Memory B cell (primary cell): ENCODE measurements at regions not wholly inside any gene's neighbourhood (a gene's known extent, or its start where the extent isn't known, plus 50 kb on each side); places are given as distances from the start of the nearest gene placed in this dataset.

Experiments used
- ATAC-seq: fragments of 150-1000 bp; cut with Tn5 transposase; 2 replicates; pipeline ENCODE4 v1.10.0; 2021; ENCODE audit warnings: low read depth, mild to moderate bottlenecking, moderate library complexity
- DNase-seq, 2 donors: peaks; one replicate each; pipeline ENCODE4 v3.0.0; 2022; ENCODE audit warnings: low spot score in 2 of 2
- H3K27ac Mint-ChIP-seq: one replicate; pipeline ENCODE4 v1.8.0; 2022; ENCODE audit warnings: mild to moderate bottlenecking, moderate library complexity, mixed read lengths
- H3K27me3 Mint-ChIP-seq: one replicate; pipeline ENCODE4 v1.8.0; 2022; ENCODE audit warnings: mixed read lengths
- H3K36me3 Mint-ChIP-seq: one replicate; pipeline ENCODE4 v1.8.0; 2022; ENCODE audit warnings: mild to moderate bottlenecking, mixed read lengths
- H3K4me1 Mint-ChIP-seq: one replicate; pipeline ENCODE4 v1.8.0; 2022; ENCODE audit warnings: mixed read lengths
- H3K4me3 Mint-ChIP-seq: one replicate; pipeline ENCODE4 v1.8.0; 2022; ENCODE audit warnings: mild to moderate bottlenecking, moderate library complexity, mixed read lengths
- H3K9me3 Mint-ChIP-seq: one replicate; pipeline ENCODE4 v1.8.0; 2022; ENCODE audit warnings: mixed read lengths

DNA sequence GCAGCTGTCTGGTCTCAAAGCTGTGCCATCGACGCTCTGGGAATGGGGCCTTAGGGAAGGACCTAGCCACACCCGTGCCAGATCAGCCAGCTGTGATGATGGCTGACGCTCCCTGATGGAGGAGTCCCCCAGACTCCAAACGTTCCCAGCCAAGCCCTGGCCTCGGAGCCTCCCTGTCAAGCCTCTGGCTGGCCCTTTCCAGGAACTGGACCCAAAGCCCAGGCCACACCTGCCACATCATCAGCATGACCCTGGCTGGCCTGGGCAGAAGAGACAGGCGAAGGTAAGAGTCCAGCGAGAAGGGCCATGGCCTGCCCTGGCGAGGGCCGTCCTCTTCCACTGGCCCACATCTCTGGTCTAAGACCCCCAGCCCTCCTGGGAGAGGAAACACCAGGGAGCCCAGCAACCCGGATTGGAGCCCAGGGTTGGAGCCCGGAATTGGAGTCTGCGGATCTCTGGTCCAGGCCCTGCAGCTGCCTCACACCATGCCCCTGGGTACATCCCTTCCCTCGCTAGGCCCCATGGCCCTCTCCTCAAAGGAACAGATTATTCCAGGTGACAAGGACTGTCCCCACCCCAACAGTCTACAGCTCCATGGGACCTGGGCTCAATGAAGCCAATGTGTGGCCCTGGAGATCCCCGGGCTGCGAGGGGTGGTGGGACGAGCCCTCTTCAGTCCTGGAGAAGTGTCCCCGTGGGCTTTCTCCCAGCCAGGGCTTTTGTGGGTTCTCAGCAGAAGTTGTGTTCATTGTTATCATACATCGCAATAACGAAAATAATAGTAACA, 105.1 kb upstream of the TNRC6C start:
- Mint-ChIP-seq H3K9me3 (peaks cover 3% of the 10 kb centered on the region), H3K36me3 (no peaks in the 10 kb centered on the region), H3K27ac (no peak overlapping the region), H3K4me3 (no peak overlapping the region), H3K27me3 (peaks cover 12% of the 10 kb centered on the region), H3K4me1 (peaks cover 13% of the 10 kb centered on the region)
- ATAC-seq: no peak
- DNase-seq: no peak

DNA sequence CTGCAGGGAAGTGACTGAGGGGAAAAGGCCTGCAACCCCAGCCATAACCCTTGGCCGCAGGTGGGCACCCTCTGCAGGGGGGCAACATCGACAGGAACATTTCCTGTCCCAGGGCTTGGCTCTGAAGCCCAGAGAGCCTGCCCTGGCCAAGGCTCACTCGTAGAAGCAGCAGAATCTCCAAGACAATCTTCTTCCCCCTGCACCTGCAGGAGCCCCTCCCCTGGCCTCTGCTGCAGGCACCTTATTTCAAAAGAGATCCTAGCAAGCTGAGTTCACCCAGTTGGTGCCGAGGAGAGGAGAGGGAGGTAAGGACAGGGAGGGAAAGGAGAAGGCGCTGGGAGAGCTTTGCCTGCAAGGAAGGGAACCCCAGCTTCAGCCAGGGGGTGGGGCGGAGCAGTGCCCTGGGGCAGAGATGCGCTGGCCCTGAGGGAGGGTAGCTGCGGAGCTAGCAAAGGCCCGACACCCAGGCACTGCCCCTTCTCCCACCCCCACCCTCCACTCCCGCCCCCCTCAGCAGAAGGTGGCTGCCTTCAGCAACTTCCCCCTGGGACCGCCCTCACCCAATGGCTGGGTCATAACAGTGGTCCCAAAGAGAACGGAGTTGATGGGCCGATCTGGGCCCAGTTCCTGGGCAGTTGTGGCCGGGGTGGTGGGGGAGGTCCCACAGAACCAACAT, 104.3 kb upstream of the TNRC6C start:
- Mint-ChIP-seq H3K4me1 (peaks cover 13% of the 10 kb centered on the region), H3K36me3 (no peaks in the 10 kb centered on the region), H3K4me3 (no peak overlapping the region), H3K27ac (no peak overlapping the region), H3K9me3 (peaks cover 4% of the 10 kb centered on the region), H3K27me3 (peaks cover 16% of the 10 kb centered on the region)
- no peak for ATAC-seq
- no peak for DNase-seq

DNA sequence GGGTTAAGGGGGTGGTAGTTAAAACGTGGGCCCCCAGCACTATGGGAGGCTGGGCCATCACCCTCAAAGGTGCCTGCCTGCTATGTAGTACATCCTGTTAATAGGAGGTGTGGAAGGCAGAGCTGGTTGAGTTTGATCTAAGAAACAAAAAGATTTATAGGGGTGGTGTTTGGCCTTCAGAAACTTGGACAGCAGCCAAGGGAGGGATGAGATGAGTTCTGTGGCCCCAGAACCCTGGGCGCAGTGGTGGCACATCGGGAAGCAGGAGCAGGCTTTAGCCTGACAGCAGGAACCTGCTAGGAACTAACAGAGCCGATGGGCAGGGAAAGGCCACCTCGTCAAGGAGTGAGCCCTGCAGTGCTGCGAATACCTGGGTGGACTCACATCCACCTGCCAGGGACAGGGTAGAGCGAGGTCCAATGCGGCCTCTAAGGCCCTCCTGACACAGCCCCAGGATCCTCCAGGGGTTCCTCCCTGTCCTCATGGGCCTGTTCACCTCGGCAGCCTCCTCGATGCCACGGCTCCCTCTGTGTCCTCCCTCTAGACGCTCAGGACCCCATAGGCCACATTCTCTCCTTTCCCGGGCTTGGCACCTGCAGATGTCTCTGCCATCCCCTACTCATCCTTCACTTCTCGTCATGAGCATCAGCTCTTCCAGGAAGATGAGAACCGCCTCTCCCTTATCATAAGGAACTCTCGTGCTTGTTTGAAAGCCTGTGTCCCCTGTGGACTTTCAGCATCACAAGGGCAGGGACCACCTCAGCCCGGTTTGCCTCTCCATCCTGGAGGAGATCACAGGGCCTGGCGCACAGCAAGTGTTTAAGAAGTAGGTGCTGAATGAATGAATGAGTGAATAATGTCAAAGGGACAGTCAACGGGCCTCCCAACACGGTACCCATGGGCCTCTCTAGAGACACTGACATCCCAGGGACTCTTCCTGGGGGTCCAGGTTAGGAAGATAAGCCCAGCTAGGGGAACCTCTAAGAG, 103.5 kb upstream of the TNRC6C start:
- peaks cover 2% of the 10 kb centered on the region for H3K36me3 Mint-ChIP-seq
- H3K27me3 Mint-ChIP-seq: peaks cover 18% of the 10 kb centered on the region
- ATAC-seq (no peak), DNase-seq (no peak)
- H3K27ac Mint-ChIP-seq: no peak overlapping the region
- H3K9me3 Mint-ChIP-seq: peaks cover 4% of the 10 kb centered on the region
- H3K4me1 Mint-ChIP-seq: peaks cover 13% of the 10 kb centered on the region
- no peak overlapping the region for H3K4me3 Mint-ChIP-seq

DNA sequence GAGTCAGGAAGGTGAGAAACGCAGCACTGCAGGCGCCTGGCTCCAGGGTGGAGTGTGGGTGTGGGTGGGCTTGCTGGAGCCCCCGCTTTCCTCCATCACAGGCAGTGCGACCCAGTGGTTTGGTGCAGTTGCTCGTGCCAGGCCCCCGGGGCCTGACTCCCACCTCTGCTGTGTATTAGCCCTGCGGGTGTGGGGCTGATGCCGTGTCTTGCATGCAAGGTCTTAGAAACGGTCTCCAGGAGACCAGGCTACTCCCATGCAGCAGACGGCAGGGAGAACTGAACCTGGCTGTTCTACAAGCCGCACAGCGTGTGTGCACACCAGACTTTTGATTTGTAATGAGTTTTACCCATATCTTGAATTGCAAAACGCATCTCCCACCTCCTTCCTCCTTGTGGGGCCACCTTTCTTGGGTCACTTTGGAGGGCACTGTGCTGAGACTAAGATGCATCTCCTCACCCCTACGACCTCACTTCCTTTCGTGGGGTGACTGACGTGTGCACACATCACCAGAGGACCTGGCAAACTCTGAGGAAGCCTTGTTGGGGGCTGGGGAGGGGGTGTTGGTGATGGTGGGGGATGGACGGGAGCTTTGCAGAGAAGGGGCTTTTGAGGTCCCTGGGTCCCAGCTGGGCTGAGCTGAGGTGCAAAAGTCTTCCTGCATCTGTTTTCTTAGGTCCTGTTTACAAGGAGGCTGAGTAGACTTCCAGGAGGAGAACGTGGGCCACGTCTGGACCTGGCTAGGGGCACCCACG, 101.8 kb upstream of the TNRC6C start:
- H3K4me3 Mint-ChIP-seq: no peak overlapping the region
- H3K27me3 Mint-ChIP-seq: peaks cover 29% of the 10 kb centered on the region
- H3K36me3 Mint-ChIP-seq: peaks cover 6% of the 10 kb centered on the region
- peaks cover 8% of the 10 kb centered on the region for H3K9me3 Mint-ChIP-seq
- peaks cover 20% of the 10 kb centered on the region for H3K4me1 Mint-ChIP-seq
- ATAC-seq (peak; percentile 24), DNase-seq (no peak)
- H3K27ac Mint-ChIP-seq: no peak overlapping the region

DNA sequence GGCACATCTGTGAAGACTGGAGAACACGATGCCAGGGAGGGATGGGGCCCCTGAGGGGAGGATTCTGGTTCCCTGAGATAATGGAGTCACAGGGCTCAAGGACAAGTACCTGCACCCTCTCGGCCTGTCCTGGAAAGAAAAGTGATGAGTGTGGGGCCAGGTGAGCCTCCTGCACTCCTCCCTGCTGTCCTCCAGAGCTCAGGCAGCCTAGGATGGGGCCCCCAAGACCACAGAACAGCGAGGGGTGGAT, 101.3 kb upstream of the TNRC6C start:
- peaks cover 8% of the 10 kb centered on the region for H3K9me3 Mint-ChIP-seq
- no peak overlapping the region for H3K4me3 Mint-ChIP-seq
- H3K36me3 Mint-ChIP-seq: peaks cover 6% of the 10 kb centered on the region
- DNase-seq (no peak), ATAC-seq (no peak)
- H3K4me1 Mint-ChIP-seq: peaks cover 21% of the 10 kb centered on the region
- H3K27ac Mint-ChIP-seq: no peak overlapping the region
- peaks cover 30% of the 10 kb centered on the region for H3K27me3 Mint-ChIP-seq

DNA sequence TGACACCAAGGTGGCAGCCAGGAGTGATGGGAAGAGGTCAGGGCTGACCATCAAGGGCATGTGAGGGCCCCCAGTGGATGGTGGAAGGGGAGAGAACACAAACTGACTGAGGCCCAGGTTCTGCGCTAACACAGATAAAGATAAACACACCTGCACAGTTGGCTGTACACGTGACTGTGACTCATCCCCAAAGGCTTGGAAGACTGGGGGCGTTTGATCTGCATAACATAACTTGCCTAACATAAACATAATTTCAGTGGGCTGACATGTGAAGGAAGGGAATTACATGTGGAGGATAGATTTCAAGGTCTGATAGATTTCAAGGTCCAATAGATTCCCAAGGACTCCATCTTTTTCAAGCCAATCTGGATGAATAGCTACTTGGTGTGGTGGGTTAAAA, 100.9 kb upstream of the TNRC6C start:
- peaks cover 25% of the 10 kb centered on the region for H3K4me1 Mint-ChIP-seq
- ATAC-seq (no peak), DNase-seq (no peak)
- peaks cover 6% of the 10 kb centered on the region for H3K36me3 Mint-ChIP-seq
- peaks cover 8% of the 10 kb centered on the region for H3K9me3 Mint-ChIP-seq
- H3K27me3 Mint-ChIP-seq: peaks cover 34% of the 10 kb centered on the region
- no peak overlapping the region for H3K4me3 Mint-ChIP-seq
- H3K27ac Mint-ChIP-seq: no peak overlapping the region

DNA sequence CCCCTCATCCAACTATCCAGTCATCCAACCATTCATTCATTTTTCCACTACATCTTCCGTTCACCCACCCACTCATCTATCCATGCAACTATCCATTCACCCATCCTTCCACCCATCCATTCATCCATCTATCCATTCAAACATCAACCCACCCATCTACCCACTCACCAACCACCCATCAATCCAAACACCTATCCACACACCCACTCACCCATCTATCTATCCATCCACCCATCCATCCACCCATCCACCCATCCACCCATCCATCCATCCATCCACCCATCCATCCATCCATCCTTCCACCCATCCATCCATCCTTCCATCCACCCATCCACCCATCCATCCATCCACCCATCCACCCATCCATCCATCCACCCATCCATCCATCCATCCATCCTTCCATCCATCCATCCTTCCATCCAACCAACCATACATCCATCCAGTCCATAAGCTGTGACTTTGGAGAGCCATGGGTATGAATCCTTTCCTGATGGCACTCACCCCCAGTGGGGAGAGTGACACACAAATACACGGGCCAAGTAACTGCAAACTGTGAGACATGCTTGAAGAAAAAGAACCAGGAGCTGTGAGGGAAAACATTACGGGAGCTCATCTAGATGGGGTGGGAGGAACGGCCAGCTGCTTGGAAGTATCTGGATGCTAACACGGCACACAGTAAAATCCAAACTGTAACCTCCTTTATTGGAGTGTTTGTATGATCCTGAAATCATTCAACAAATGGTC, 100.0 kb upstream of the TNRC6C start:
- Mint-ChIP-seq H3K27ac (no peak overlapping the region), H3K9me3 (peaks cover 8% of the 10 kb centered on the region), H3K36me3 (peaks cover 6% of the 10 kb centered on the region), H3K27me3 (peaks cover 36% of the 10 kb centered on the region), H3K4me1 (peaks cover 28% of the 10 kb centered on the region), H3K4me3 (no peak overlapping the region)
- no peak for ATAC-seq
- no peak for DNase-seq

DNA sequence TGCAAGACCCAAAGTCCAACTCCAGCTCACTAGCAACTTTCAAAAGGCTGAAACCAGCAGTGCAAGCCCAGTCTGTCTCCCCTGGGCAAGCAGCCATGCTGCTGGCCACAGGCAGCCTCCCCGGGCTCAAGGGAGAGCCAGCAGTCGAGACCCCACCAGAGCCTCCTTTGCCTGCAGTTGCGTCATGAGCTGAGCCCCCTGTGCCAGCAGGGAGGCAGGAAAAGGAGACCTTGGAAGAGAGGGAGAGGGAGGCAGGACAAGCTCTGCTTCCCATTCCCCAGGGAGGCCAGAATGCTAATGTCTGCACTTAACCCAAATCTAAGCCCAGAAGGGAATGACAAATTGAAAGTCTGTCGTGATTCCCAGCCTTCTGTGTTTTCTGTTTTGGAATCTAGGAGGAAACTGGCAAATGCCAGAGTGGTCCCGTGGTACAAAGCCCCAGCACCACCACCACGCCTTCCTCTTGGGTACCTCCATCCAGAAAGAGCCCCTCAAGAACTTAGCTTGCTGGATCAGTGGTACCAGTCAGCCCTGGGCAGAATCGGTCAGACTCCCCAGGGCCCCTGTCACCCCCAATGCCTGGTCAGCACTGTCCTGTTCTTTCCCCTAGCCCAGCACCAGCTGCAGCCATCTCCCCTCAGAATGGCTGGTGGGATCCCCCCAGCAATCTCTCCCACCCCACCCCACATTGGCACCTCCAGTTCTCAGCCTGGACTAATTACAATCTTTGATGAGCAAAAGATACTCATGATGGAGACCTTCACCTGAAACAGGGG, 99.3 kb upstream of the TNRC6C start:
- H3K4me1 Mint-ChIP-seq: peaks cover 31% of the 10 kb centered on the region
- peaks cover 8% of the 10 kb centered on the region for H3K9me3 Mint-ChIP-seq
- no peak overlapping the region for H3K27ac Mint-ChIP-seq
- ATAC-seq: no peak
- DNase-seq: no peak
- H3K4me3 Mint-ChIP-seq: no peak overlapping the region
- peaks cover 39% of the 10 kb centered on the region for H3K27me3 Mint-ChIP-seq
- peaks cover 6% of the 10 kb centered on the region for H3K36me3 Mint-ChIP-seq

DNA sequence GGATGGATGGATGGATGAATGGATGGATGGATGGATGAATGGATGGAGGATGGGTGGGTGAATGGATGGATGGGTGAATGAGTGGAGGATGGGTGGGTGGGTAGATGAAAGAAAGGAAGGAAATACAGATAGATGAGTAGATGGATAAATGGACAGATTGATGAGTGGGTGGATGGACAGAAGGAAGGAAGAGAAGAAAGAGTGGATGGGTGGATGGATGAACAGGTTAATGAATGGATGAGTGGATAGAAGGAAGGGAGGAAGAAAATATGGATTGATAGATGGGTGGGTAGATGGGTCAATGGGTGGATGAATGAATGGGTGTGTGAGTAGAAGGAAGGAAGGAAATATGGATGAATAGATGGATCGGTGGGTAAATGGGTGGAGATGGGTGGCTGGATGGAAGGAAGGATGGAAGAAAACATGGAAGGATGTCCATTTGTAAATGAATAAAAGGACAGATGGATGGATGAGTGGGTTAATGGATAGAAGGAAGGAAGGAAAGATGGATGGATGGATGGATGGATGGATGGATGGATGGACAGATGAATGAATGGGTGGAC, 97.3 kb upstream of the TNRC6C start:
- DNase-seq (no peak), ATAC-seq (no peak)
- Mint-ChIP-seq H3K27me3 (peaks cover 36% of the 10 kb centered on the region), H3K27ac (no peak overlapping the region), H3K4me1 (peaks cover 31% of the 10 kb centered on the region), H3K36me3 (peaks cover 6% of the 10 kb centered on the region), H3K4me3 (no peak overlapping the region), H3K9me3 (peaks cover 8% of the 10 kb centered on the region)

DNA sequence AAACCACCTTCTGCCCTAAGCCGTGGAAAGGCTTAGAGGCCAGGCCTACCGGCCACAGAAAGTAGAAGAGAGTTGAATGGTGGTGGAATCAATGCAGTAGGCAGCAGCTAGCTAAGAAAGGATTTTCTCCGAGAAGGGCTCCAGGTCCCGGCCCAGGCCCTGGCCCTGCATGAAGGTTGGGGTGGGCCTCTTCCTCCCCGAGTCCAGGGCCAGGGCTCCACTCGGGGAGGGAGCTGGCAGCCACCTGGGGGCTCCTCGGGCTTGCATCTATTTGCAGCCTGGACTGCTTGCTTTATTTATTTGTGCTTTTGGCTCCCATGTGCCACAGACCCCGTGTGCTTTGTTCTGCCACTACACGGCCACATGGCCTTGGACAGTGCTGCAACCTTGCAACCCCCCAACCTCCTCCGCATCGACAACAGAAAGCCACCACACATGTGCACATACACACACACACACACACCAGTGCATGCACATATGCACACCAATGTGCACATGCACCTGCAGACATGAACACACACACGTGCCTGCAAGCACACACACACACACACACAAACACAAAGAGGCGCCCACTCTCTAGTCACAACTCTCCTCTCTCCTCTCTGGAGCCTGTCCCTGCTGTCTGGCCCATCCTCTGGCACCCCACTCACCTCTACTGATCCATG, 96.4 kb upstream of the TNRC6C start:
- Mint-ChIP-seq H3K27ac (no peak overlapping the region), H3K9me3 (peaks cover 8% of the 10 kb centered on the region), H3K36me3 (peaks cover 6% of the 10 kb centered on the region), H3K4me3 (no peak overlapping the region), H3K27me3 (peaks cover 36% of the 10 kb centered on the region), H3K4me1 (peaks cover 28% of the 10 kb centered on the region)
- ATAC-seq (no peak), DNase-seq (no peak)

DNA sequence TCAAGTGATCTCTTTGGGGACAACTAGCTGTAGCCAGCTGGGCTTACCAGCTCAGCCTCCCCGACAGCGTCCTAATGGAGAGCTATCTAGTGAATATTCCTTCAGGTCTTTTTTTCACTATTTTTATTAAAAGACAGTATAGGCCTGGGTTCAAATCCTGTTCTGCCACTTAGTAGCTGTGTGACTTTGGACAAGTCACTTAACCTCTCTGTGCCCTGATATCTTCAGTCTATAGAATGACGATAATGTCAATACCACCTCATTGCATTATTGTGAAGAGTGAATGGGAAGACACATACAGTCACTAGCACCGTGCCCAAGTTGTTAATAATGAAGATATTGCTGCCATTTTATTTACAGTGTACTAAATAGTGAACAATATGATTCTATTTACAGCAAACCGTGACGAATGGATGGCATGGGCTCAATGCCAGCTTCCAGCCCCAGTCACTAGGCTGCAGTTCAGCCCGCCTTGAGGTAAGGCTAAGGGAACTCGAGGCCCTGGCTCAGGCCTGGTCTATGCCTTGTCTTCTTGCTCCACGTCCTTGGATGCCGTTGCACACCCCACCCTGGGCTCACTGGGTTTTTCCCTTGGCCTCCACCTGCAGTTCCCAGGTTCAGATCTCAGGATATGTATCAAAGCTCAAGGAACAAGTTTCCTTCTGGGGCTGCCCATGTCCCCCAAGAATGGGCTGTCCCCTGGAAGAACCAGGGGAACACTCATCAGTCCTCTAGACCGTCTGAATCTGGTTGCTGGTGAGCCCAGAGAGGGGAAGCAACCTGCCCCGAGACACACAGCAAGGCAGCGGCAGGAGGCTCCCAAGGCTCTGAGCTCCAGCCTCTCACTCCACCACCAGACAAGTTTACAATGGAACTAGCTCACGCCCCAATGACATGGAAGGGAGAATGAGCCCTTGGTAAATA, 95.4 kb upstream of the TNRC6C start:
- H3K27me3 Mint-ChIP-seq: peaks cover 31% of the 10 kb centered on the region
- DNase-seq (no peak), ATAC-seq (no peak)
- H3K4me1 Mint-ChIP-seq: peaks cover 29% of the 10 kb centered on the region
- peaks cover 6% of the 10 kb centered on the region for H3K36me3 Mint-ChIP-seq
- H3K27ac Mint-ChIP-seq: no peak overlapping the region
- H3K9me3 Mint-ChIP-seq: peaks cover 8% of the 10 kb centered on the region
- H3K4me3 Mint-ChIP-seq: no peak overlapping the region
